HG03159 (cell line): ENCODE measurements at regions not wholly inside any gene's neighbourhood (a gene's known extent, or its start where the extent isn't known, plus 50 kb on each side); places are given as distances from the start of the nearest gene placed in this dataset.
"Not testable (repeated sequence)": the region's sequence is repeated elsewhere in the genome, so short reads cannot be mapped to it uniquely, and the experiment has no call there.

Experiments used
- ATAC-seq: cut with Tn5 transposase; IDR thresholded peaks from one replicate; pipeline ENCODE4 v1.9.1; 2021; ENCODE audit warnings: mild to moderate bottlenecking, moderate library complexity; ENCODE audit not compliant: unreplicated experiment

DNA sequence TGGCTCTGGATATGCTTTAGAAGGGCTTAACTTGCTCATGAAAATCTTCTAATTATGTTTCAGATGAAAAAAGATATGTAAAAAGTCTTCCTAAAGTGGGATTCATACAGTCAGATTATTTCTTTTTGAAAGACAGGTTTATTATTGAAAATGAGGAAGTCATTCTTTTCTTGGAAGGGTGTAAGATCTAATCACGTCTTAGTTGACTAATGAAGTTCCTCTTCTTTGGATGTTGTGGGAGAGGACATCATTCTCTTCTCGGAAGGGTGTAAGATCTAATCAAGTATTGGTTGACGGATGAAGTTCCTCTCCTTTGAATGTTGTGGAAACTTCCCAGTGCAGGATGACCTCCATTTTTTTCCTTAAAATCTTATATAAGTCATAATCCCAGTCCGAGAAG, 74.9 kb downstream of the ALG10 start:
- ATAC-seq: no peak

DNA sequence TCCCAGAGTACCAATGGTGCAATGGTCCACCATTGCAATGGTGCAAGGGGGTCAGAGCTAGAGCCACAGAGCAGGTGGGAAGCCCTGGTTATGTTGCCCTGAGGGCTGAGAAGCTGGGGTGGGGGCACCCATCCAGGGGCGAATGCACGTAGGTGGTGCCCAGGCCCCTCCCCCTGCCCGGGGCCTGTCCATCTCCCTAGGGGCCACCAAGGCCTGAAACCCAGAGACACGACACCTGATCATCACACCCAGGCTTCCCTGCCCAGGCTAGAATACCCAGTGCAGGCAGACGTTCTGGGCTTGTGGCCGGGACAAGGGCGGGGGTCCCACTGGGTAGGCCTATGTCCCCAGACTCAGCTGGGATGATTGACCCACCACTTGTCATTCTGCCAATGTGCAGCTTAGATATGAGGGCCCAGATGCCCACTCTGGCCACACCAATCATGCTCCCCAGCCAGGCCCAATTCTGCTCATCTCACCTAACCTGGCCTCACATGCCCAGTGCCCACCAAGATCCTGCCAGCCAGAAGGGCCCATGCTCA, 83.2 kb downstream of the ALG10 start:
- ATAC-seq: no peak

DNA sequence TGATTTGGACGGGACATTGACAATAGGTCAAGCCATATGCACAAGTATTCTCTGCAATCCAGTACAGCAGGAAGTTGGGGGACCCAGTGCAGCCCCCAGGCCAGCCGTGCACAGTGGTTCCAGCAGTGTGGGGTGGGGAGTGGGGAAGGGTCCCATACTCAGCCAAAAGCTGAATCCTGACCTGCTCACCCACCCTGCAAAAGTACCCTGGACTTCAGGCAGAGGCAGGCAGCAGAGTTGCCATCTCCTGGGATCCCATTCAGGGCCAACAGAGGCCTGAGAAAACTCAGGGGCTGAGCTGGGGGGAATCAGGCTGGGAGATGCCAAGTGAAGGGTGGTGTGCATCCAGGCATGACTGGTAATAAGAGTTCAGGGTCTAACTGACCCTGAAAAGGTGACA, 83.9 kb downstream of the ALG10 start:
- ATAC-seq: no peak

DNA sequence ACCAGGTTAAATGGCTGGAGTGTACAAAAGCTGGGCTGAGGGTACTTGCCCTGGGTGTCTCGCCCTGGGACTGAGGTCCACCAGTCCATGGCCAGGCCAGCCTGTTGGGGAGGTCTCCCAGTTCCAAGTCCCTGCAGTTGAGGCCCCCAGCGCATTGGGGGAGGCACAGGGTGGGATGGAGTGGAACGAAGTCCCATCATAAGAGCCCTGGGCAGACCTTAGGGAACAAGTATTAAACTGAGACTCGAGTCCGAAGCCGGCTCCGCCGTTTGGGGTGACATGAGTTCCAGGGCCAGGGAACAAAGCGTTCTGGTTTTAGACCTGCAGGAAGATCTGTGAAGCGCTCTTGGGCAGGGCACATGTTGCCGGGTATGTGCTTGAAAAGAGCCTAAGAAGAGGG, 84.7 kb downstream of the ALG10 start:
- no peak for ATAC-seq

DNA sequence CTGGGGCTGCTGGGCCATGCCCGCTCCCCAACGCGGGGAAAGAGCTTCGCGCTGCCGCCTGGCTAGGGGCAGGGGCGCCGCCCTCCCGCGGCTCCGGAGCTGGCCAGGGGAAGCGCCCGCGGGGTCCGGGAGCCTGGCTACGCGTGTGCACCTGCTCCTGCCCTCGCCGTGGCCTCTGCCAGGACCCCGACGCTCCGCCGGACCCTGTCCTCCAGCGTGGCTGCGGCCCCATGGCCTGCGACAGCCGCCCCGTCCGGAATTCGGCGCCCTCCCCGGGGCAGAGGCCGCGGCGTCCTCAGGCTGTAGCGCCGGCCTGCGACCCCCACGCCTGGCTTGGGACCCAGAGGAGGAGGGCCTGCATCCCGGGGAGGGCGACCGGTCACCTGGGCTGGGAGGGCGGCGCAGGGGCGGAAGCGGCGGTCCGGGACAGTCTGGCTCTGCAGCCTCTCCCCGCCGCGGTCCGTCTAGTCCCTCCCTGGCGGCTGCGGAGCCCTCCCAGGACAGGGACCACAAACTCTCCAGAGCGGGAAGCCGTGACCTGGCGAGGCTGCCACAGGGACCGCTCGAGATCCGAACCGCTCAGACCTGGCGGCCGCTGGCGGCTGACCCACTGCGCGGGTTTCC, 85.6 kb downstream of the ALG10 start:
- no peak for ATAC-seq

DNA sequence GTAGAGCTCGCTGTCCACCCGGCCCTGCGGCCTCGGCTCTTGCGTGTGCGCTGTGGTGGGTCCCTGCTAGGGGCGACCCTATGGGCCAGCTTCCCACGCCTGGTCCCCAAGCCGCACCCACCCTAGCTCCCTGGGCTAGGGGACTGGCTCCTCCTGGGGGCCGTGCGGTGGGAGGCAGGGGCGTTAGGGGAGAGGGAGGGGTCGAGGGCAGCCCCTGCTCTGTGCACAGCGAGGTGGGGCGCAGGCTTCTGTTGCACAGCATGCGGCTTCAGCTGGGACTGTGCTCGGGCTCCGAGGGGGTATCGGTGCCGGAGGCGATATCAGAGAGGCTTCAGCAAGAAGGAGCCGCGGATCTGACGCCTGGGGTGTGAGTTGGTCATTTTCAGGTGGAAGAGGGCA, 86.1 kb downstream of the ALG10 start:
- no peak for ATAC-seq

DNA sequence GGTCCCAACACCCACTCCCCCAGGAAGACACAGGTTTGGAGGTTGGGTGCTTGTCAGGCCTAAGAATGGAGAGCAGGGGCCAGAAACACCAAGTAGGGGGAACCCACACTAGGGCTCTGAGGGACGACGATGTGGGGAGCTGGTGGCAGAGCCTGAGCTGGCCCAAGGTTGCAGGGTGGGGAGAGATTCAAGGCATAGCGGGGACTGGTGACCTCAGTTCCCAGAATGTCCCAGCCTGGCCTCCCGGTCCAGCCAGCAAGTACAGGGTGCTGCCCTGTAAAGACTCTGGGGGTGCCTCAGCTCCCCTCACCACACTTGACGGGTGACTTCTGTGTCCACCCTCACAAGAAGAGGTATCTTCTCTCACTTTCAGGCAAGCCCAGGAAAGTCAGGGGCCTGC, 86.7 kb downstream of the ALG10 start:
- ATAC-seq: no peak

DNA sequence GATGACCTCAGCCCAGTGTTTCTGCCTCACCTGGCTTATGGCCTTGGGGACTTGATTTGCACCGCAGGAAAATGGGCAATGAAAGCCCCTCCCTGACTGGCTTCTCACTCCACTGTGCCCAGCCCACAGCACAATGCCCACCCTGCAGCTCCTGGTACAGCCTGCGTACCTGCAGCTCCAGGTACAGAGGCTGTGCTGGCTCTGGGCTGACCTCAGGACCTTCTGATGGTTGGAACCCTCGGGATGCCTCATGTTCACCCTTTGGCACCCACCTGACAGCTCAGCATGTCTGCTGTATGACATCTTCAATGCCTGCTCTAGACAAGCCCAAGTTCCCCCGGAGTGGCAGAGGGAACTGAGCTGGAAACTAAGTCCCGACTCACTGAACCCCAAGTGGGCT, 87.1 kb downstream of the ALG10 start:
- ATAC-seq: no peak

DNA sequence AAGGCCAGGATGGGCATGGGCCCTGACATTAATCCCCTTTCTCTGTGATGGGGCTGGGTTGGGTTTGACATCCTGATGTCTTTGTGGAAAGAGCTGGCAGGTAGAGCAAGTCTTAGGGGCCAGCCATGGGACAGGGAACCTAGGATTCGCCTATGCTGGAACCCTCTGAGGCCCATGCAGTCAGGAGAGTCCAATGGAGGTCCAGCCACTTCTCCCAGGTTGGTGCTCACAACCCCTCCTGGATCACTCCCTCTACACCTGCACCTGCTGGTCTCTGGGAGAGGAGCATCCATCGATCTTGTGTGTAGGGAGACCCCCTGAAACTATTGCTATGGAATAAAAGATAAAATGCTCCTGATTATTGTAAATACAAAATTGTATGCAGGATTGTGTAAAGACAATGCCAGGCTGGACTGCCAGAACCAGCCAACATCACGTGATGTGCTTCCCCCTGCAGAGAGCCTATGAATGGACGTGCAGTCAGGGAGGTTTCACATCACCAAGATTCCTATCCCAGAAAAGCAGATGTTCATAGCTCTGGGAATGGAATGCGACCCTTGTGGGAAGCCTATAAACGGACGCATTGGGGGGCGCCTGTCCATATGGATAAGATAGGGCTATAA, 87.7 kb downstream of the ALG10 start:
- not testable (repeated sequence) for ATAC-seq

DNA sequence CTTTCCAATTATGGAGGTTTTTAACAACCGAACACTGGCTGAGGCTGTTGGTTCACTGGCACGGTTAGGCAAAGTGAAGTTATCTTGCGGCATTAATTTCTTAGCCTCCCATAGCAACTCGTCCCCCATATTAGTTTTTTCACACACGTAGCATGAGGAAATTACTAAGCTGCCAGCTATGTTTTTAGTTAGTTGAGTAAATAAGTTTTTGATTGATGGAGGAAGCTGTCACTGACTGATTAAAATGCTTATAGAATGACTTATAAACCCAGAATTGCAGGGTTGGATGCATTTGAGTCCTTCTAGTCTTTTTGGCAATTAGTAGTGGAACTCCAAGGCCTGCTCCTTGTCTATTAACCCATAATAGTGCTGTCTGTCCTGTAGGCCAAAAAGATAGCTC, 97.1 kb downstream of the ALG10 start:
- ATAC-seq: no peak

DNA sequence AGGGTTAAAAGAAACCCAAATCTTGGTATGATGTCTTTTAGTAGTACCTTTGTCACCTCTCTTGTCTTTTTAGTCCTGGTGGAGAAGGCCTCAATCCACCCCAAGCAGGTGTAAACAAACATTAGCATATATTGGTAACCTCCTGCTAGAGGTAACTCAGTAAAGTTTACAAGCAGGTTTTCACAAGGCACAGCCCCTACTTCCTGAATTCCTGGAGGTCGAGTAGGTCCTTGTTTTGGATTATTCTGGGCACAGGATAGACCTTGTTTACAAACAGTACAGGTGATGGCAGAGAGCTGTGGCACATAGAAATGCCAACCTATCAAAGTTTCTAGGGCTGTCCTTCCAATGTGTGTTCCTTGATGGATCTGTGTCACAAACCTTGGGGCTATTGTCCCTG, 99.1 kb downstream of the ALG10 start:
- ATAC-seq: no peak

DNA sequence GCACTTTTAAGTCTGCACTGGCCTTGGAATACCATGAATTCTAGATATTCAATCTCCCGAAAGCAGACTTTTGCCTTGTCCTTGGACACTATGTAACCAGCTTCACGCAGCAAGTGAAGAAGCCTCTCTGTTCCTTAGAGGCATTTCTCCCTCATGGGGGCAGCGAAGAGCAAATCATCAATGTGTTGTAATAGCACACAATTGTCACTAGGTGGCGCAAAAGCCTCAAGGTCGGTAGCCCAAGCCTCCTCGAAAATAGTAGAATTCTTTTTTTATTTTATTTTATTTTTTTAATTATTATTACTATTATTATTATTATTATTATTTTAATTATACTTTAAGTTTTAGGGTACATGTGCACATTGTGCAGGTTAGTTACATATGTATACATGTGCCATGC, 100.8 kb downstream of the ALG10 start:
- ATAC-seq: peak; percentile 81

DNA sequence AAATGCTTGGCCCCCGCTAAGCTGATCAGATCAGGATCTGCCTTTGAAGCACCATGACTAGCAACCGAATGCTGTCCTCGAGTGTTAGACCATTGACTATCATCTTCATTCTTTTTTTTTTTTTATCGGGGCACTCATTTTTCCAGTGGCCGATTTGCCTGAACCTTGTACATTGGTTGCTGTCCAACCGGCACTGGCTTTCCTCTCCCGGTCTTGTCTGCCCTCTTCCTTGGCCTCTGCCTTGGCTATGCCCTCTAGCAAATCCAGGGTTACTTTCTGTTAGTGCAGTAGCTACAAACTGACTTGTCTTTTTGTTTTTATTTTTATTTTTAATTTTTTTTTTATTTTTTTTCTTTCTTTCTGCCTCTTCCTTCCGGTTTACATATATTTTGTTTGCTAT, 102.3 kb downstream of the ALG10 start:
- no peak for ATAC-seq

DNA sequence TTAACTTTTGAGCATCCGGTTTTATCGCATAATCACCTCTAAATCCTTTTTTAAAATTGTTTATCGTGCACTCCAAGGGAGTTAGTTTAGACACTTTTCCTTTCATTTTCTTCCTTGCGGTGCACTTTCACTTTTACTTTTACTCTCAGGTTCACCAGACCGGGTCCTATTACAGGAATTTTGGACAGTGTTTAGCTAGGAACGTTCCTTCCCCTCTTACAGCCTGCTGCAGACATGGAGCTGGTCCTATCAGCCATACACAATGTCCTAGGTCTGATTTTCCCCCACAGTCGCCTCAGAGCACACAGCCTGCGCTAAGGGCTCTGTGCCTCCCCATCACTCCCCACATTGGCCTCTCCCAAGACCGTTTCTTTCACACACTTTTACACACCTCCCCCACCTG, 103.9 kb downstream of the ALG10 start:
- no peak for ATAC-seq

DNA sequence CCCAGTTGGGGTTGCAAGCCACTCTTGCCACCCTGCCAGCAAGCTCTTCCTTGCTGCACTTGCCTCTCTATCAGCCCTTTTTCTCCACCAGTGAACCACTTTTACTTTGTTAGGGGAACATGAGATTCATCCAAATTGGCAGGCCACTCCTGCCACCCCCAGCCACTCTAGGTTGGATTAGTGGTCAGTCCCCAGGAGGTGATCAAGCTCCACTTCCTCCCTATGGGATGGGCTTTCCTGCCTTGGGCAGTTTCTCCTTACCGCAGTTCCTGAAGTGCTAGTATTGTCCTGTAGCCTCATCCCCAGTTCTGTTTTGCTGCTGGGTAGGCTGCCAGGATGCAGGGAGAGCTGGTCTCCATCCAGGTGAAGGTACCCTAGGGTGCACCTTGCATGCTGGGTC, 104.5 kb downstream of the ALG10 start:
- ATAC-seq: no peak

DNA sequence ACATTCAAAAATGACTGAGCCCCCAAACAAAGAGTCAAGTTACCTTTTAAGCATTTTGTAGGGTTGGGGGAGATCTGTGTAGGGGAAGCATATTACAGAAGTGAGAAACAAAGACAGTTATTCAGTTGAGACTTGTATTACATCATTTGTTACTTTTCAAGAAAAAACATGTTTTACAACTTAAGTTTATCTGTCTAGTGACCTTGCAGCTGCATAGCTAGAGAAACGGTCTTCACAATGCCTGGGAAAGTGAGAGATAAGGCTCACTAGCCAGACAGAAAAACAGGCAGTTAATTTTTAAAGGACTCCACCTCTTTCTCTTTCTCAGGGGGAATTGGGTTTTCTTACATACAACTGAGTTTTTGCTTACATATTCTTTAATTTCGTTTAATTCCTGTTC, 105.1 kb downstream of the ALG10 start:
- ATAC-seq: not testable (repeated sequence)

DNA sequence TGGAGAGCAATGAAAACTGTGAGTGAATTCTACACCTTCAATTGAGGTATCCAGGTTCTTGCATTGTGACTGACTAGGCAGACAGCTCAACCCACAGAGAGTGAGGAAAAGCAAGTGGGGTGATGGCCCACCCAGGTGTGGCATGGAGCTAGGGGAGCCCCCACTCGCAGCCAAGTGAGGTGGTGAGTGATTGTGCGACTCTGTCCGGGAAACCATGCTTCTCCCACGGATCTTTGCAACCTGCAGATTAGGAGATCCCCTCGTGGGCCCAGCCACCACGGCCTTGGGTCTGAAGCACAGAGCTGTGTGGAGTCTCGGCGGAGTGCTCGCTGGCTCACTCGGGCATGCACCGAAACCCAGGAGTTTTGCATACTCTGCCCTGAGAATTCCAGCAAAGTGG, 120.1 kb downstream of the ALG10 start:
- no peak for ATAC-seq

DNA sequence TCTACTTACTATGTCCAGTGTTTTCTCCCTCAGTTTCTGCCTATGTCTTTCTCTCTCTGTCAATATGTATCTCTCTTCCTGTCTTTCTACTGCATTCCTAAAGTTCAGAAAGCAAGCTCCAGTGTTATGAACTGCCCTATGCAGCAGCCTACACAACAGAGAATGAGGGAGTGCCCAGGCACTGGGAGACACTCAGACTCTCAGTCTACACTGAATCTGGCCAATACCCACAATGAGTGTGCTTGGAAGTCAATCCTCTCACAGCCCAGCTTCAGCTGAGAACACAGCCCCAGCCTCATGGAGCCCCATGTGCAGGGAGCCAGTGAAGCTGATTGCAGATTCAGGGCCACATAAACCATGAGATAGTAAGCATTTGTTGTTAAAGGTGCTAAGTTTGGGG, 128.7 kb downstream of the ALG10 start:
- ATAC-seq: no peak

DNA sequence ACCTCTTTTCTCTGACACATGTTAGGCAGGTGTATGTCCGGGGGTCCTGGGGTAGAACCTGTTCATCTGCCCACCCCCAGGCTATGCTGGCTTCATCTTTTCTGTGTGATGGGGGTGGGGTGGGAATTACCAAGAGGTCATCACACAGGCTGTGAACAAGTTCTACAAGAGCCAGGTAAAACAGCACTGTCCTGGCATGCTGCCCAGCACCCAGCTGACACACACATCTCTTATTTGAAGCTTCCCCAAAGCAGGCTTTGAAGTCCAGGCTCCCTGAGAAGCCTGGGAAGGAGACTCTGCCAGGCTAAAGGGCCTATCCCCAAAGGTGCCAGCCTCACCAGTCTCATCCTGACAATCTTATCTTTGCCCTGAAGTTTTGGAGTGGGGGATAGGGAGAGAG, 141.1 kb downstream of the ALG10 start:
- ATAC-seq: no peak

DNA sequence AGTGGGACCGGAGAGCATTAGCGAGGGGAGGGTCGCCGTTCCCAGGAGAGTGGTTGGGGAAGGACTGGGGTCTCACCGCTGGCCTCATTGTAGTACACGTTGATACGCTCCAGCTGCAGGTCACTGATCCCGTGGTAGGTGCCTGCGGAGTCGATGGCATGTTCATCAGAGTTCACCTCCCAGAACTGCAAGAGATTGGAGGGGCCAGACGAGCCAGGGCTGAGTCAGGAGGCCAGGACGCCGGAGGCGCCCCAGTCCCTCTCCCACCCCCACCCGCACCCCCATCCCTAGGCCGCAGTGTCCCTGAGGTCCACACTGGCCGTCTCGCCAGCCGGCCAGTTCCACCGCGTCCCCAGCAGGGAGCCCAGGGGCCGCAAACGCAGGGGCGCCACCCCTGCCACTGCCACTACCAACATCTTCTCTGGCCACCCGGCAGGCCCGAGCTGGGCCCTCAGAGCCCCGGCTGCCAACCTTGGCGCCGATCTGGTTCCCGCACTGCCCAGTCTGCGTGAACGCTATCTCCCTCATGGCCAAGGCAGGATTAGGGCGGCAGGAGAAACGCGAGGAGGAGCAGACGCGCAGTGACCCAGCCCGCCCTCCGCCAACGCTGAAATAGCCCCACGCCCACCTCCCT, 144.2 kb downstream of the ALG10 start:
- ATAC-seq: no peak

DNA sequence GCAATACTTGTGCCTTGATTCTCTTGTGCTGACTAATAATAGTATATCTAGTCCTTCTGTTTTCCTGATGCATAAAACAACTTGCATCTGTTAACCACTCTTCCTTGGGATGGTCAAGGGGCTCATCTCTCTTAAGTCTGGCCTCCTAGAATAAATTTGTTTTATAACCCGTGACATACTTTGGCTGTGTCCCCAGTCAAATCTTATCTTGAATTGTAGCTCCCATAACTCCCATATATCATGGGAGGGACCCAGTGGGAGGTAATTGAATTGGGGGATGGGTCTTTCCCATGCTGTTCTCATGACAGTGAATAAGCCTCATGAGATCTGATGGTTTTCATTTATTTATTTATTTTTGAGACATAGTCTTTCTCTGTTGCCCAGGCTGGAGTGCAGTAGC, 146.2 kb downstream of the ALG10 start:
- ATAC-seq: not testable (repeated sequence)

DNA sequence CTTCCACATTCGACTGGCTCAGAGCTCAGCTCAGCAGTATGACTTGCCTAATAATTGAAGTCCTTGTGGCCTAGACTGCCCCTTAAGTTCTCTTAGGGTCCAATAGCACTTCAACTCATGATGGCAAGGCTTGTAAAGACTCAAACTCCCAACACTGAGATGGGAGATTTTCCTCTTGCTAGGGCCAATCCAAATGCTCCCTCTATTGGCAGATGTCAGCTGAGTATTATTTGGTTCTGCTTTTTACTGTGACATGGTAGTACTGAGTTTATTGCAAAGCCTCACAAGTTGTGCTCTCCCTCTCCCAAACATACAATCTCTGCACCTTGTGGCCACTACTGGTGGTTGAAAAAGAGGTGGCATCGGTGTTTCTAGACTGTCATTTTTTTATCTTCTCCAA, 164.2 kb downstream of the ALG10 start:
- ATAC-seq: no peak
